KMS-11 (cell line): ENCODE measurements at regions not wholly inside any gene's neighbourhood (a gene's known extent, or its start where the extent isn't known, plus 50 kb on each side); places are given as distances from the start of the nearest gene placed in this dataset.
"Not testable (repeated sequence)": the region's sequence is repeated elsewhere in the genome, so short reads cannot be mapped to it uniquely, and the experiment has no call there.

Experiments
- H2AFZ ChIP-seq: fragments of 200-600 bp; sonication (generic); 2 replicates; pipeline ENCODE4 v1.6.1; 2016; ENCODE audit warnings: antibody characterized with exemption, mixed run types, low read depth
- H3K27ac ChIP-seq: fragments of 200-600 bp; sonication (generic); 2 replicates; pipeline ENCODE4 v1.6.1; 2016; ENCODE audit warnings: mild to moderate bottlenecking, mixed run types
- H3K27me3 ChIP-seq: fragments of 200-600 bp; sonication (generic); 2 replicates; pipeline ENCODE4 v1.6.1; 2017; ENCODE audit warnings: mild to moderate bottlenecking, low read depth, mixed run types, moderate library complexity; ENCODE audit not compliant: insufficient read depth
- H3K36me3 ChIP-seq: fragments of 200-600 bp; sonication (generic); 2 replicates; pipeline ENCODE4 v1.6.1; 2017; ENCODE audit warnings: mild to moderate bottlenecking, mixed run types; ENCODE audit not compliant: insufficient read depth
- H3K4me1 ChIP-seq: fragments of 200-600 bp; sonication (generic); 2 replicates; pipeline ENCODE4 v1.6.1; 2016; ENCODE audit warnings: mild to moderate bottlenecking, low read depth, mixed run types; ENCODE audit not compliant: poor library complexity, severe bottlenecking
- H3K4me2 ChIP-seq: fragments of 200-600 bp; sonication (generic); 2 replicates; pipeline ENCODE4 v1.7.0; 2016; ENCODE audit warnings: mild to moderate bottlenecking, mixed run types
- H3K4me3 ChIP-seq: fragments of 200-600 bp; sonication (generic); IDR thresholded peaks from 2 replicates; pipeline ENCODE4 v1.6.1; 2017; ENCODE audit warnings: low read depth, low read length, mixed read lengths; ENCODE audit not compliant: insufficient read depth
- H3K79me2 ChIP-seq: fragments of 200-600 bp; sonication (generic); 2 replicates; pipeline ENCODE4 v1.6.1; 2016; ENCODE audit warnings: low read depth, mixed run types; ENCODE audit not compliant: insufficient read depth
- H3K9ac ChIP-seq: fragments of 200-600 bp; sonication (generic); 2 replicates; pipeline ENCODE4 v1.6.1; 2016; ENCODE audit warnings: mild to moderate bottlenecking, mixed run types
- H4K20me1 ChIP-seq: fragments of 200-600 bp; sonication (generic); 2 replicates; pipeline ENCODE4 v1.6.1; 2016; ENCODE audit warnings: mild to moderate bottlenecking, mixed run types; ENCODE audit not compliant: insufficient read depth
- CTCF ChIP-seq: fragments of 200-600 bp; sonication (generic); conservative IDR thresholded peaks from 2 replicates; pipeline ENCODE4 v1.6.1; 2017; ENCODE audit warnings: low read depth, mild to moderate bottlenecking, antibody characterized with exemption, low read length, moderate library complexity, mixed read lengths

- H3K4me2 ChIP-seq, result no peak overlapping the region
- H4K20me1 ChIP-seq, result no peaks in the 10 kb centered on the region
- TF ChIP-seq CTCF, result no peak
These were observed 132.8 kb upstream of the NR2F2 start for GRCh38 chr15:96197721-96198120.

GRCh38 chr15:96199111-96199510 lies 131.4 kb upstream of the NR2F2 start:
- H3K27me3 ChIP-seq, result no peaks in the 10 kb centered on the region
- H2AFZ ChIP-seq, result no peak overlapping the region
- no peaks in the 10 kb centered on the region for H4K20me1 ChIP-seq
- no peaks in the 10 kb centered on the region for H3K79me2 ChIP-seq
- H3K4me1 ChIP-seq, result no peaks in the 10 kb centered on the region
- H3K27ac ChIP-seq, result no peak overlapping the region
- no peaks in the 10 kb centered on the region for H3K36me3 ChIP-seq
- H3K4me3 ChIP-seq, result no peak overlapping the region
- no peak overlapping the region for H3K4me2 ChIP-seq
- TF ChIP-seq CTCF, result no peak
- no peak overlapping the region for H3K9ac ChIP-seq

More at GRCh38 chr15:96197721-96198120, 132.8 kb upstream of the NR2F2 start:
- H3K27ac ChIP-seq, result no peak overlapping the region
- no peaks in the 10 kb centered on the region for H3K36me3 ChIP-seq
- no peak overlapping the region for H2AFZ ChIP-seq
- H3K79me2 ChIP-seq, result no peaks in the 10 kb centered on the region
- no peak overlapping the region for H3K9ac ChIP-seq
- no peak overlapping the region for H3K4me3 ChIP-seq
- H3K27me3 ChIP-seq, result no peaks in the 10 kb centered on the region
- H3K4me1 ChIP-seq, result no peaks in the 10 kb centered on the region

- Histone ChIP-seq H3K36me3 (no peaks in the 10 kb centered on the region), H4K20me1 (no peaks in the 10 kb centered on the region), H2AFZ (no peak overlapping the region), H3K27me3 (no peaks in the 10 kb centered on the region), H3K4me1 (no peaks in the 10 kb centered on the region), H3K9ac (no peak overlapping the region), H3K4me3 (no peak overlapping the region), H3K27ac (no peak overlapping the region), H3K4me2 (no peak overlapping the region), H3K79me2 (no peaks in the 10 kb centered on the region)
- TF ChIP-seq CTCF, result no peak
These were observed 130.0 kb upstream of the NR2F2 start for GRCh38 chr15:96200357-96200967.

- Histone ChIP-seq H4K20me1 (no peaks in the 10 kb centered on the region), H3K4me1 (no peaks in the 10 kb centered on the region), H3K27me3 (no peaks in the 10 kb centered on the region), H2AFZ (no peak overlapping the region), H3K79me2 (no peaks in the 10 kb centered on the region), H3K36me3 (no peaks in the 10 kb centered on the region), H3K9ac (no peak overlapping the region), H3K4me3 (no peak overlapping the region), H3K4me2 (no peak overlapping the region), H3K27ac (no peak overlapping the region)
- no peak for TF ChIP-seq CTCF
These were observed 128.8 kb upstream of the NR2F2 start for GRCh38 chr15:96201696-96202095.

- not testable (repeated sequence) for H3K27ac ChIP-seq, H3K9ac ChIP-seq, H3K27me3 ChIP-seq, H3K4me3 ChIP-seq, H3K79me2 ChIP-seq, H3K4me1 ChIP-seq, H3K4me2 ChIP-seq, H3K36me3 ChIP-seq, H2AFZ ChIP-seq, H4K20me1 ChIP-seq
These were observed 124.9 kb upstream of the NR2F2 start for GRCh38 chr15:96205588-96205987.
